Left forelimb (tissue), 1 donor: ENCODE measurements at regions not wholly inside any gene's neighbourhood (a gene's known extent, or its start where the extent isn't known, plus 50 kb on each side); places are given as distances from the start of the nearest gene placed in this dataset.
"Not testable (repeated sequence)": the region's sequence is repeated elsewhere in the genome, so short reads cannot be mapped to it uniquely, and the experiment has no call there.

Source experiments
- DNase-seq: peaks from one replicate; pipeline ENCODE4 v3.0.0-alpha.2; 2018; ENCODE audit warnings: low spot score

GRCh38 chr13:84749126-84749525 is 866.9 kb upstream of the SLITRK1 start:
- DNase-seq = no peak

GRCh38 chr13:84745051-84745551 is 862.8 kb upstream of the SLITRK1 start:
- DNase-seq = no peak

DNA sequence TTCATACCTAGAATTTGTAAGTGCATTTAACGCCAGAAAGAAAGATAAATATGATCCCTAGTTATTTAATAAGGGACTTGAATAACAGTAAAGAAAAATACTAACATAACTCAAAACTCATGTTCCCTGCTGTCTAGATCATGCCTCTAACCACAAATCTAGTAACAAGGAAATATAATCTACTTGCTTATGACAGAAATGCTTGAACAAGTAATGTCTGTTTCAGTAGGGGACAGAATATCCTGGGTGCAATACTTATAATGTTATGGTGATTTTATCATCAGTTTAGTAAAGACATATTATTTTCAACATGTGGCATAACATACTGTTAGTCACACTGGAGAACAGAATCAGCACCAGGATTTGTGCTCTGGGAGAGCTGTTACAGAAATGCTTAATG is 861.9 kb upstream of the SLITRK1 start:
- no peak for DNase-seq

- DNase-seq = no peak
These were observed 859.0 kb upstream of the SLITRK1 start for GRCh38 chr13:84741253-84741652.

- no peak for DNase-seq
These were observed 856.7 kb upstream of the SLITRK1 start for GRCh38 chr13:84739021-84739420.

DNA sequence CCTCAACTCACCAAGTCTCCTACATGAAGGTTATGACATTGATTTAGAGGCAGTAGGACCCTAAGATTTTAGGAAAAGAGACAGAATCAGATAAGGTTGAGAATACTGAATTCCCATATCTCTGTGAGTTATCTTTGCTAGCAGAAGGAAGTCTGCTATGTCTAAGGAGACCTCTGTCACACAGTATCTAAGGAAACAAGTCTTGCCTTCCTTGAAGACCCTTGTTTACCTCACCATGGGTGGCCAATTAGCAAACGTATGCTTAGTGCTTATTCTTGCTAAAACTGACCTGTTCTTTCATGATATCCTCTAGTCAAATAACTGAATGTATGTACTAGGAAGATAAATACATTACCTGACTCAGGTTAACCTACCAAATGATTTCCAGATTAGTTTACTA is 855.4 kb upstream of the SLITRK1 start:
- DNase-seq = no peak

DNA sequence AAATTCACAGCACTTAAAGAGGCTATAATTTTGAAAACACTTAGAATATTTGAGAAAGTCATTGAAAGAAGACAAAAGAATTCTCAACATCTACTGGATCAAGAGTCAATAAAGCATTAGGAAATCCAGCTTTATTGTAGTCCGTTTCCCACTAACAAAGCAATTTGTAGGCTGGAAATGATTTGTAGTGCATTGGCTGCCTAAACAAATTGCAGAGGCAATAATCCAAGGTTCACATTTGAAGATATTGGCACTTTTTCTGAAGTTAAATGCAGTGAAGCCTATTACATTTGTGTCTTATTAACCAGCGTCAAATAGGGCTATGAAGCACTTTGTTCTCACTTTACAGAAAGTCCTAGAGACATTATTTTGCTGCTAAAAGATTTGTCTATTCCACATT is 848.1 kb upstream of the SLITRK1 start:
- no peak for DNase-seq

DNA sequence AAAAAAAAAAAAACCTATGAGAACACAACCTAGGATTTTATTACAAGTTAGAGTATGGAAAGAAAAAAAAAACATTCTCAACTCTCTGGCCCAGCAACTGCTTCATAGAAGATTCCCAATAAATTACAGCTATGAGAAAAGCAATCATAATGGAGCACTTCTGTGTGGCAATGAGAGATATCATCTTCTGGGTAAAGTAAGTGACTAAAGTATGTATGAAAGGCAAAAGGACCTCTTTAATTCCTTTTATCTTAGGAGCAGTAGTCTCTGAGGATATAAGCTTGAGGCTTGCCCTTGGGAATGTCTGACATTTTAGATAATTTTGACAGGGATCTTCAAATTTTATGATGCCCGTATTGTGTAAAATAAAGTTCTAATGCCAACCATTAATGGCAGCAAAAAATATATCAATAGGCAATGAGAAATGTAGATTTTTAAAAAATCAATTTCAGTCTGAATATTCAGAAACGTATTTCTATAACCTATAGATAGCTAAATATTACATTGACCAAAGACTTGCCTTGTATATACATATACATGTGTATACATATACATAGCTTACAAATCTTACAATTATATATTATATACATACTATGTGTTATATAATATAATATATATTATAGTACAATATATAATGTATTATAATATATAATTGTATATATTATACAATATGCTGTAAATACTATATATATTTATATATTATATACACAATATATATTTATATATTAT is 823.9 kb upstream of the SLITRK1 start:
- no peak for DNase-seq

GRCh38 chr13:84702174-84702573 is 819.9 kb upstream of the SLITRK1 start:
- DNase-seq = no peak

- DNase-seq = not testable (repeated sequence)
These were observed 815.3 kb upstream of the SLITRK1 start for GRCh38 chr13:84697591-84697990.

DNA sequence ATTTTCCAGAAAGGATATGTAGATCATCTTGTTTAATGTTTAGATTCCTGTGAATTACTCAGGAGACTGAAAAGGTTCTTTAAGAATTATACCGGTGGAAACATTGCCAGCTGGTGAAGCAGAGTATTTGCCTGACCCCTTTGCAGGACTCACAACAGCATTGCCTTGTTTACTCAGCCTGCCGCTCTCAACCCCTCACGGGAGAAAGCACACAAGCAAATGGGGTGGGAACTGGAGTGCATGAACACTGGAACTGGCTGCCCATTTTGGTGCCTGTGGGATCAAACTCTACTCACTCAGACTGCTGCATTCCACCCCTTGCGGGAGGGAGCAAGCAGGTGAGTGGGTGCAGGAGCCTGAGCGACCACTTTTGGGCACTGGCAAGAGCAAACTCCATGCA is 804.7 kb upstream of the SLITRK1 start:
- DNase-seq = no peak

DNA sequence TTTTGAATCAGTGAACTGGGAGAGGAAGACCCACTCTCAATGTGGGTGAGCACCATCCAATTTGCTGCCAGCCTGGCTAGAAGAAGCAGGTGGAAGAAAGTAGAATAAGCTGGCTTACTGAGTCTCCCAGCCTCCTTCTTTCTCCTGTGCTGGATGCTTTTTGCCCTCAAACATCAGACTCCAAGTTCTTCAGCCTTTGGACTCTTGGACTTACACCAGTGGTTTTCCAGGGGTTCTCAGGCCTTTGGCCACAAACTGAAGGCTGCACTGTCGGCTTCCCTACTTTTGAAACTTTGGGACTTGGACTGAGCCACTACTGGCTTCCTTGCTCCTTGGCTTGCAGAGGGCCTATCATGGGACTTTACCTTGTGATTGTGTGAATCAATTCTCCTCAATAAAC is 804.2 kb upstream of the SLITRK1 start:
- DNase-seq = no peak

DNA sequence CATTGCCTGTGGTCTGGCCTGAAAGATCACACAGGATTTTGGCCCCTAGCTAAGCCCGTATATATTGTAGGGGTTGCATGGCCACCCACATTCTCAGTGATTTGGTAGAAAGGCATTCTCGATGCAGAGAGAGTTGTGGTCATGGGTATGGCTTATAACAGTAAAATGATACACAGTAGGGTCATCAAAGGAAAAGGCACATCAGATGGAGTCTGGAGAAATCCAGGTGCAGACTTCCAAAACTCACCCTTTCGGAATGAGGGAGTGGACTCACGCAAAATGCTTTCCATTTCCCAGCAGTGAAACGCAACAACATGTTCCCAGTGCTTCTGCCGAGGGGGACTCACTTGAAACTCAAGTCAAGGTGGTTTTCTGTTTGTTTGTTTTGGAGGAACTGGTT is 802.5 kb upstream of the SLITRK1 start:
- DNase-seq = no peak

DNA sequence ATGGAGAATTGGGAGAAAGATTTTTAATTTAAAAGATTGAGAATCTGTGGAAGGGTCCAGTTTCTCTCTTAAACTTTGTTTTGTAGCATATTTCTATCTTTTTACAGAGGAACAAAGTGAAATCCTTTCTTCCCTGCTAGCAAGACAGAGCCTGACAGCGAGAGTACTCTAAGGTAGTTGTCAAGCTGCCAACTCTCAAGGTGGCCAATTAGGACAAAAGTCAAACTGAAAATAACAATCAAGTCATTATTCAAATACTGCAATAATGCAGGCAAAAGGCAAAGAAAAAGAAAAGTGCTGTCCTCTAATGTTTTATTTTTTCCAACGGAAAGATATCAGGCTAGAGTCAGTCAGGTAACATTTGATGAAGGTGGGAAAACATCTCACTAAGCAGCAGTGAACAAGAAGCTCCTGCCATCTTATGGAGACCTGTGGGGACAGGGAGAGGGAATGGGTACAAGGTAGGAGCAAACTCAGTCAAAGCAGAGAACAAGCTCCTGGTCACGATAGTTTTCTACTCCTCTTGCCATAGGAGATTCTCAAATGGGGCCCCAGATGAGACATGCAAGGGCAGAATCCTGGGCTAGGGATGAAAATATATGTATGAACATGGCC is 801.9 kb upstream of the SLITRK1 start:
- DNase-seq = no peak

DNA sequence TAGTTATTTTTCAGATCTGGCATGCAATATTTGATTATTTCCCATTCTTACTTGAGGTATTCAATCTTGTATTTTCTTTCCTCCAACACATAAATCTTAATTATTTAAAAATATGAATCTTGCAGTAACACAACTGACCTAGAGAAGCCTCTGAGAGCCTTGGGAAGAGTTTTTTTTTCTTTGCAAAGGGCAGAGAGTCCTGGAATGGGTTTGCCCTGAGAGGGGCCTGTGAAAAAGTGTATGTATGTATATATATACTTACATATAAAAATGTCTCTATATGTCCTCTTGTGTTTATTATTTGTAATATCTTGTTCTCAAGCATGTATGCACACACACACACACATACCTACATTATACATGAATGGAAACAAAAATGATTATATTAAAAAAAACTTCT is 801.2 kb upstream of the SLITRK1 start:
- DNase-seq = no peak

- DNase-seq = no peak
These were observed 795.6 kb upstream of the SLITRK1 start for GRCh38 chr13:84677836-84678235.

- no peak for DNase-seq
These were observed 790.3 kb upstream of the SLITRK1 start for GRCh38 chr13:84672616-84673015.

GRCh38 chr13:84670245-84670644 is 788.0 kb upstream of the SLITRK1 start:
- no peak for DNase-seq

- DNase-seq = no peak
These were observed 786.4 kb upstream of the SLITRK1 start for GRCh38 chr13:84668637-84669036.

DNA sequence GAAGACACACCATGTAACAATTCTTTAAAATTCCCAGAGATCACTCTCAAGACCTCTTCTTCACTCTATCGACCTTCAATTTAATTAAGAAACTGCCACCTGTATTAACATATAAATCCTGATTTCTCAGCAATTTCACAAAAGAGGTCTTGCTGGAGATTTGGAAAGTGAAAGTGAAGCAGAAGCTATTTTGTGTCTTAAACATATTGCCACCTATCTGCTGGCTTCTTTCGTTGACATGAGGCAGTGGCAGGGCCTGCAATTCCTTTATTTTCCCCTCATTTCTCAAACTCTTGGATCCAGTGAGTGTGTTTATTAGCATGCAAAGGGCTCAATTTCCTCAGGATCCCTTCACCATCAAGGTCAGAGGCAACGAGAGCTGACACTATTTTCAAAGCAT is 780.2 kb upstream of the SLITRK1 start:
- no peak for DNase-seq

GRCh38 chr13:84661718-84662117 is 779.4 kb upstream of the SLITRK1 start:
- no peak for DNase-seq

GRCh38 chr13:84659359-84659661 is 777.0 kb upstream of the SLITRK1 start:
- DNase-seq = no peak

DNA sequence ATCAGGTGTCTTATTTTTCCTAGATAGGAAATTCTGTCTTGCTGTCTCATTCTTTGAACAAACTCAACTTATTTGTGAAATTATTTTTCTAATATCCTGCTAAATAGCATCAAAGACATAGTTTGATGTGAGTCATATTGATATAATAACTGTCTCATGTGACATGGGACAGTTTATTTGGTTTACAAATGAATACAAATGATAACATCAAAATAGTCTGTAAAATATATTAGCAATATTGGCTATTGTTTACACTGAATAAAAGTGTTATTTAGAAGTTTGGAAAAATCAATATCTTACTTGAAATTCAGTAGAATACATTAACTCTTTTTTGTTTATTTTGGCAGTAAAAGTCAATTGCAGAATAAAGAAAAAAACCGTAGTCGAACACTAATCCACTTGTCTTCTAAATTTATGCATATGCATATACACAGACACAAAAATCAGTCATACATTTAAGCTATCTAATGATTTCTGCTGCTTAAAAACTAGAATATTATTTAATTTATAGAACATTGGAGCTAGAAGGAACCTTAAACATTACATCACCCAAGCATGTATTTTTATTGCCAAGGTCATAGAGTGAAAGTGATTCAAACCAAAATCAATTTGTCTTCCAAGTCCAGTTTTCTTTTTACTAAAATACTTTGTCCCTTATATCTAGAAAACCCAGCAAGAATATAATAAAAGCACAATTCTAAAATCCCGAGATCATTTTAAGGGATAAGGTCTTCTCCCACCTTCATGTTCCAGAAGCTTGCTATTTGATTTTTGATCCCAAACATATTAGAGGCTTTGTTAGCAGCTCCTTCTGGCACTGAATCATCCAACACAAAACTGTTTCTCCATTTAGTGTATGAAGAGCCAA is 776.5 kb upstream of the SLITRK1 start:
- no peak for DNase-seq
